Renal cortex interstitium (tissue), 11 donors: ENCODE measurements at regions not wholly inside any gene's neighbourhood (a gene's known extent, or its start where the extent isn't known, plus 50 kb on each side); places are given as distances from the start of the nearest gene placed in this dataset.
"Not testable (repeated sequence)": the region's sequence is repeated elsewhere in the genome, so short reads cannot be mapped to it uniquely, and the experiment has no call there.

Experiments used
- DNase-seq, 11 donors: peaks; one replicate each; pipeline ENCODE4 v3.0.0-alpha.2; 2013; ENCODE audit warnings: low read depth in 9 of 11, low spot score in 4 of 11; ENCODE audit errors: extremely low read depth in 1 of 11

- peak in 2 of 11 donors; percentile 3 to 8 for DNase-seq
Measured at GRCh38 chr11:81331088-81331487, 1402.6 kb downstream of the FAM181B start.

- DNase-seq, result no peak
Measured at GRCh38 chr11:81303038-81303664, 1430.5 kb downstream of the FAM181B start.

GRCh38 chr11:81301166-81301830, 1432.4 kb downstream of the FAM181B start:
- no peak for DNase-seq

GRCh38 chr11:81286959-81287358, 1446.7 kb downstream of the FAM181B start:
- no peak for DNase-seq

GRCh38 chr11:81286550-81286949, 1447.1 kb downstream of the FAM181B start:
- no peak for DNase-seq

- DNase-seq, result not testable (repeated sequence)
Measured at GRCh38 chr11:81280228-81280627, 1453.4 kb downstream of the FAM181B start.

GRCh38 chr11:81278991-81279390, 1454.7 kb downstream of the FAM181B start:
- no peak for DNase-seq

- DNase-seq, result no peak
Measured at GRCh38 chr11:81270686-81271085, 1463.0 kb downstream of the FAM181B start.

- DNase-seq, result no peak
Measured at GRCh38 chr11:81267246-81267645, 1466.4 kb downstream of the FAM181B start.

- DNase-seq, result no peak
Measured at GRCh38 chr11:81259471-81259870, 1474.2 kb downstream of the FAM181B start.

- DNase-seq, result peak in 1 of 11 donors; percentile 9
Measured at GRCh38 chr11:81255895-81256294, 1477.8 kb downstream of the FAM181B start.

GRCh38 chr11:81253244-81253643, 1480.4 kb downstream of the FAM181B start:
- peak in 2 of 11 donors; percentile 12 to 14 for DNase-seq

- no peak for DNase-seq
Measured at GRCh38 chr11:81246941-81247340, 1486.7 kb downstream of the FAM181B start.

GRCh38 chr11:81245791-81246190, 1487.9 kb downstream of the FAM181B start:
- DNase-seq, result no peak

- DNase-seq, result no peak
Measured at GRCh38 chr11:81241672-81242275, 1491.9 kb downstream of the FAM181B start.

- DNase-seq, result peak; percentile 41 to 77 (median 54)
Measured at GRCh38 chr11:81237139-81237538, 1496.5 kb downstream of the FAM181B start.

GRCh38 chr11:81227409-81227808, 1506.3 kb downstream of the FAM181B start:
- DNase-seq, result not testable (repeated sequence)

GRCh38 chr11:81224396-81224795, 1509.3 kb downstream of the FAM181B start:
- no peak for DNase-seq

GRCh38 chr11:81222491-81222890, 1511.2 kb downstream of the FAM181B start:
- no peak for DNase-seq

GRCh38 chr11:81220146-81220895, 1513.3 kb downstream of the FAM181B start:
- DNase-seq, result no peak
